Activated CD4-positive, alpha-beta T cell treated with anti-CD3 and anti-CD28 coated beads, Interleukin-2, amount 50 U/mL, for 1 hour (primary cell): ENCODE measurements at regions not wholly inside any gene's neighbourhood (a gene's known extent, or its start where the extent isn't known, plus 50 kb on each side); places are given as distances from the start of the nearest gene placed in this dataset.

Source experiments
- DNase-seq: peaks from one replicate; pipeline ENCODE4 v3.0.0-alpha.2; 2020

DNA sequence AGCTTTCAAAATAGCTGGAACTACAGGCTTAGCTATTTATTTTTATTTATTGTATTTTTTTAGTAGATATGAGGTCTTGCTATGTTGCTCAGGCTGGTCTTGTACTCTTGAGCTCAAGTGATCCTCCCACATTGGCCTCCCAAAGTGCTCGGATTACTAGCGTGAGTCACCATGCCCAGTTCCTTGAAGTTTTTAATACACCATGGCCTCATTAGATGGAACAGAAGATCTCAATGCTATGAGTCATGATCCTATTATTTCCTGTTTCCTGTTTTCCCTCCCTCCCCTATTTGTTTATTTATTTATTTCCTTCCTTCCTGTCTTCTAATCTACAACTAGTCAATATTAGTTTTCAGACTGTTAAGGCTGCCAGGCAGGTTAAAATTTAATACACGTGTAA, 309.0 kb downstream of the CMPK2 start:
- DNase-seq = no peak

DNA sequence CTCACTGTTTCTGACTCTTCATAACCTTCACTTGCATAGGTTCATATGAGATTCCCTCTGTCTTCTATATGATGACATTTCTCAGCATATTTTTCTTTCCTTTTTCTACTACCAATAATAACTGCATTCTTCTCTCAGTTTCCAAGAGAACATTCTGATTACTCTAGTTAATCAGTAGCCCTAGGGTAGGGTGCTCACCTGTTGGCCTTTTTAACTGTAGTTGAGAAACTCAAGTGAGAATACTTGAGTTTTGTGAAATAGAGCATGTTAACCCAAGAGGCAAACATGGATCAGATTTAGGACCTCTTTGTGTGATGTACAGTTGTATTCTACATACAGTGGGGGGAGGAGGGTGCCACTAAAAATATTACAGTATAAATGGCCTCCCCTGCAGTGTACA, 308.0 kb downstream of the CMPK2 start:
- DNase-seq = no peak

DNA sequence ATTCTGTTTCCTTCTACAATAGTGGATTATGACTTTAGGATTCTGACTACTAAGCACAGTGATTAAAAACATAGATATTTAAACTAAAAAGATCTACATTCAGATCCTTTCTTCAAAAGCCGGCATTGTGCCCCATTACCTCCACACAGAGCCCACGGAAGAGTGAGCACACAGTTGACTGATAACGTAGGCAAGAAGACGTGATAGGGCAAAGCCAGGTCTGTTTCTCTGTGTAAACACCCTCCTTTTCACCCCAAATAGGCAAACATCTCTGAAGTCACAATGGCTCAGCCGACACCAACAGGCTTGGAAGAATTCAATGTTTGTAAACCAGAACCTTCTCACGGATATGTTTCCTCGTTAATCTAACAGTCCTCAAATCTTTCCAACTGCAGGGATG, 302.9 kb downstream of the CMPK2 start:
- no peak for DNase-seq

DNA sequence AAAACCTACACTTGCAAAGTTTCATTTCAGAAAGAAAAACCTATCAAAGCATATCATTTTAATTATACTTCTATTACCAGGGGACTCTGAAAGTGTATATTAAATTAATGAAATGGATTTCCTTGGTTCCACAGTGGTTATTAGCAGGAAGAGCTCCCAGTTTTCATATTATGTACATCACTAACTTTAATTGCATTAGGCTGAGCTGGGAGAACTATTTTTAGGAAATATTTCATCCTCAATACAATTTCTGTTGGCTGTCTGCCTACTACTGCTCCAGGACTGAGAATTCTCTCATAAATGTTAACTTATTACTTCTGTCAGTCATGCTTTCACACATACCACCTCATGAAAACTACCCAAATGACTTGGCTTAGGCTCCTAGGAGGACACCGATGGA, 301.4 kb downstream of the CMPK2 start:
- DNase-seq = no peak

DNA sequence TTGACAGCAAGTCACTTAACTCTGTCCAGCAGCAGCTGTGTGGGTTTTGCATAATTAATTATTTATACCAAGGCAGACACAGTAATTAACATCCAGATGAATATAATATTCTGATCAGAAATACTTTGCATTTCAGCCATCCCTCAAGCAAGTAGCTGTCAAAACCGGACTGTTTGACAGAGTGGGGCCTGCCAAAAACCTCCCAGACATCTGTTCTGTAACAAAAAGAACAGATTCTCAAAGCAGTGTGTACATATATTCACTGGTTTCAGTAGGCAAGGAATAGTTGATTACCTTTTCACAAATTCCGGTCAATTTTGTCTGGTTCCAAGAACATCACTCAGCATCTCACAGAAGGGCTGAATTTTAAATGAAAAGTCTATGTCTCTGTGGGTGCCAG, 291.6 kb downstream of the CMPK2 start:
- no peak for DNase-seq

DNA sequence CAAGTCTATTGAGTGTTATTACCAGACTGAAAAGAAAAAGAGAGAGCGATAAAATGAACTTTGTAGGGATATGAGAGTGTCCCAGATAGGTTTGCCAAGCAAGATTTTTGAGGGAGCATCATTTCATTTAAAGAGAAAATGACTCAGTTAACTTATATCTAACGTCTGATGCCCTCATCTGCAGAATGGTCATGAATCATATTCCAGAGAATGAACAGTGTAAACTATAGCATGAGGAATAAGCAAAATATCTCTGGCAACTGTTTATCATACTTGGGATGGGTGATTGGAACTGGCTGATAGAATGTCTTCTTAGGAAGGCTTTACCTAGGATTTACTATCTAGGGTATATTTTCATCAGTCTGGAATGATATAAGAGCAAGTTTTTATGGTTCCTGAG, 289.4 kb downstream of the CMPK2 start:
- DNase-seq = no peak

DNA sequence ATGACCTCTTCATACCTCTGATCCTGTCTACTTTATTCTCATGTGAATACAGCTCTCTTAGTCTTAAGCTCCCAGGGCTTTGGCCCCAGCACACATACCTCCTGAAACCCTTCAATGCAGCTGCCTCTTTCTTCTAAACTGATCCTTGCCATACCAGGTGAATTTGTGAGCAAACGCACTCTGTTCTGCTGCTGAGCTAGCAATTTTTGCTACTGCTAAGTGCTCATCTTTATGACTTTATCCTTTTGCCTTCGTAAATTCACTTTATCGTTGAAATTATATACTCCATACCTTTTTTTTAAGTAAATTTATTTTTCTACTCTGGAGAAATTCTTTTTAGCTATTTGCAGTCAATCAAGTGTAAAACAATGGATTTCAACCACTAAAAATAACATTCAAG, 287.7 kb downstream of the CMPK2 start:
- no peak for DNase-seq

DNA sequence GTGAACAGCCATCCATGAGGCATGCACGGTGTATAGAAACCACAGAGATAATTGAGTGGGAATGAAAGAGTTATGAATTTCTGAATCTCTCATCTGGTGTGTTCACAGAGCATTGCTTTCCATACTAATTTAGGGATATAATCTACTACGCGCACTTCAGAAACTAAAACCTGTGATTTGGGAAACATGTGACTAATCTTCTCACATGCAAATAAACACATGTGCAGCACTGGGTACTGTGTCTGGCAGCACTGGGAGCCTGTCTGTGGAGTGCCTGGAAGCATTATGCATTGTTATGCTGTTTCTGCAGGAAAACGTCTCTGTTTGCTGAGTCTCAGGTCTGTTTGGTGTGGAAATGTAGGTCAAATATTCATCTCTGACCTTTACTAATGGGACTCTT, 287.3 kb downstream of the CMPK2 start:
- DNase-seq = no peak

DNA sequence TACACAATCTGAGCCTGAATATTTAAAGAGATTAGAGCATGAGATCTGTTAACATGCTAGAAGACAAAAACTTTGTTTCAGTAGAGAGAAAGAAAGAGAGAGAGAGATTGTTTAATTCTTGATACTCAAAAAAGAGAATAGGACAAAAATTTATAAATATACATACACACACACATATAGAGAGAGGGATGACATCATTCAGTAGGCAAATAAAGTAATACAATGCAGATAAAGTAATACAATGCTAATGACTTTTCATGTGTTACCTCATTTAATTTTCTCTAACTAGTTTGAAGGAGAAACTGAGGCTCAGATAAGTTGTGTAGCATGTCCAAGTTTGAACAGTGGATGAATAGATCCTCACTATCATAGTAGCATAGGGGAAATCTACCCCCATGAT, 286.4 kb downstream of the CMPK2 start:
- DNase-seq = no peak

DNA sequence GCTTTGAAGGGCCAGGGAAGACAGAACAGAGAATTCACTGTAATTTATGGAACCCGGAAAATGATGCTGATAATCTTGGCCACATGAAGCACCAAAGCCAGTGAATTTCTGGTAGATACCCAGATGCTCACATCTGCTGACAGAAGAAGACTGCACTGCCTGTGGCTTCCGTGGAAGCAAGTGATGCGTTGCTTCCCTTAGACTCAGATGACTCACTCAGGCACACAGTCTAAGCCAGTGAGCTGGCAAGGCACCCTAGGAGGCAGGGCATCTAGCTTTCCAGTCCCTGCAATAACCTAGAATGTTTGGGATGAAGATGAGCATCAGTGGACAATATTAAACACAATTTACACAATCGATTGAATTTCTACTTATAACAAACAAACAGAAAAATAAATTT, 284.7 kb downstream of the CMPK2 start:
- no peak for DNase-seq

DNA sequence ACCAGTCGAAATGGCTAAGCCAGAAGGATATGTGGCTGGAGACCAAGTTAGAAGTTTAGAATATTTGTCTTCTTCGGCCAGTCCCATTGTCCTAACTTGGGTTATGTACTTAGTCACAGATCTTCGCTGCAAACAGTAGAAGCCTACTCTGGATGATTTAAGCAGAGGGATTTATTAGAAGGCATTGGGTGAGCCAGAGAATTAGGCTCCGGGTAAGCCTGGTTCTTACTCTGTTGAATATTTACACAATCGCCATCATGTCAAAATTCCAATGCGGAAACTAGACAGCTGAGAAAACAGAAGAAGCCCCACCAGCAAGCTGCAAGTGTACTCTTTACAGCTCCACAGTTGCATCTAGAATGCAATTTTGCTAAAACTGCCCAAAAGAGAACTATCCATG, 276.6 kb downstream of the CMPK2 start:
- DNase-seq = no peak

DNA sequence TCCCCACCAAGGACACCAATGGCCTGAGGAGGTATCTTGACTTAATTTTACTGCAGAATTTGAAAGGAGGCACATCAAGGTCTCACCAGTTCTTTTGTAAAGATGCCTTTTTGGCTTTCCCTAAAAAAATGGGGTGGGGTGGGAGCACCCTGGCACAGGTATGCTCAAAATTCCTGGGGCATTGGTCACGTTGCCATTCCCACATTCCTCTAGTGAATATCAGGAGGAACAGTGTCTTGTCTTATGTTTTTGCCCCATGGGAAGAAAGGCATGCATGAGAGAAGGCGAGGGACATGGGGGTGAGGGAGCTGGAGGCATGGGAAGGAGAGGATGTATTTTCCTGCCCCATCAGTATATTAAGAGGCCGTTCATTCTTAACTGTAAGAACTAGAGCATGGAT, 275.3 kb downstream of the CMPK2 start:
- DNase-seq = no peak

DNA sequence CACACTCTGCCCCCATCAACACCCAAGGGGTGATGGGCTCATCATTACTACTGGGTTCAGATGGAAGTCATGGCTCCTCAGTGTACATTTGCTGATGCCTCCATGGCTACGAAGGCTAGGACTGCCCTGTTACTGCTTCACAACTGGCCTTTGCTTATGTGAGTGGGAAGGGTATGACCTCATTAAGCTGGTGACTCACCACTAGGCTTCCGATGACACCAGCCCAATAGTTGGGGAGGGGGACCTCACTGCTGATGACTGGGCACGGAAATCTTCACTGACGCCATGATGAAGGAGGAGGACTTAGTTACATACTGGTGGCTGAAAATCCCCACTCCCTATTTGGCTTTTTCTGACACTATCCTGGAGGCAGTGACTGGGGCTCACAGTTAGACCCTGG, 263.2 kb downstream of the CMPK2 start:
- no peak for DNase-seq

DNA sequence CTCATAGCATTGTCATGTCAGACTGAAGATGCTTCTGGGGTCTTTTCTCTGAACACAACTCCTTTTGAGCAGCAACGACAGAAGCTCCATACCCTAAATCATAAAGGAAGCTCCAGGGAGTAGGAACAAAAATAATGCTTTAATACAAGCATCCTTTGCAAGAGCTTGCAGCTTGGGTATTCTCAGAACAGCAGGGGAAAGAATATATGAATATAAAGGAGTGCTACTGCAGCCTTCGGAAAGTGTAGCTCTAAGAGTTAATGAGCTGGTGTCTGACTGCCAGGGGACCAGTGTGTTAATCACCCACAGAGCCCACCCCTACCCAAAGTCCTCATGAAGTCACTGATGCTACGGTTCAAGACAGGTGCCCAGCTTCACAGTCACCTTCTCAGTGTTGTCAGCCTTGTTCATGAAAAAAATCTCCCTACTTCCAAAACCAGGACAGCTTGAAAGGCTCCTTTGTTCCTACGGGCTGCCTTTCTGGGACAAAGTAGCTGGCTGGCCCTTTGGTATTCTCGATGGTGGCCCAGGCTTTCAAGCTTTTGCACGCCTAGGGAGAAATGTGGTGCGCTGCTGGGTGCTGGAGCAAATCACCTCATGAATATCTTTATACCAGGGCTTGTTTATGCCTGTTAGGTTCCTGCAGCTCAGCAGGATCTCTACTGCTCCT, 259.7 kb downstream of the CMPK2 start:
- DNase-seq = no peak

DNA sequence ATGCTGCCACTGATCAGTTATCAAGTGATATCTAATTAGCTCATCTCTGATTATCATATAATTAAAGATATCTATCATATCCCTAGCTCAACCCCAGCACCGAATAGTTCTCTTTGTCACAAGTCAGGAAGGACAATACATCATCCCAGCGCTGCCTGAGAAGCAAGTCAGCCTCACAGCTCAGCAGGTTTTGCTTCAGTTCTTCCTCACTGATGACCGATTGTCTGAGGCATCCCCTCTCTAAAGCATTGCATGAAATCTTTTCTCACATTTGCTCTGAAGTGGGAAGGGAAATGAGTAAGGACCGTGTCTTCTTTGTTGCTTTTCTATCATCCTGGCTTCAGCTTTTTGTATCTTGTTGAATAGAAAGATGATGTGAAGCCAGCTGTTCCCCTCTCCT, 247.9 kb downstream of the CMPK2 start:
- DNase-seq = no peak

DNA sequence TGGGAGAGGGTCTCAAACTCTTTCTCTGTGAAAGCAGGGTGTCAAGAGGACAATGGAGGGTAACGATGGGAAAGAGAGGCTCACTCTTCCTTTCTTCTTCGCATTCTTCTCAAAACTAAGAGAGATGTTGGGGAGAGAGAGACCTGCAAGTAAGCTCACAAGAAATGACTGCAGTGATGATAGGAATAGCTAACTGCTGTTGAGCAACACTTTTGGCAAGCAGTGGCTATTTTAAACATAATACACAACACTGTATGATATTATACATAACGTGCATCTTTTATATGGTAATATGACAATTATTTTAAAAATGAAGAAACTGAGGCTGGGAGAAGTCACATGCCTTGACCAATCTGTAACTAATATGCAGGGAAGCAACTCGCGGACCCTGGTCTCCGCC, 247.5 kb downstream of the CMPK2 start:
- DNase-seq = no peak

DNA sequence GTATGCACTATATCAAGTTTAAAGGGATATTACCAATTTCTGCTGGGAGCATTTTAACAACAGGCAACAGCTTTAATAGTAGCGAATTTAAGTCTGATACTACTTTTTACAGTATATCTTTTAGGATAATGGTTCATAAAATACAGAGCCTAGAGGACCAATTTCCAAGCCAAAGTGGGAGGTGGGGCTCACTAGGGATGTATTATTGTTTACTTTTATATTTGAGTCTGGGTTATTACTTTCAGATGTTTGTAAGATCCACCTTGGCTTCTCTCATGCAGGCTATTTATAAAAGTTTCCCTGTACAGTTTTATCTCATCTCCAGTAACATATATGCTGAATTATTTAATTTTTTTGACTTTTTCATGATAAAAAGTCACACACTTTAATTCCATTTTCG, 242.0 kb downstream of the CMPK2 start:
- no peak for DNase-seq

DNA sequence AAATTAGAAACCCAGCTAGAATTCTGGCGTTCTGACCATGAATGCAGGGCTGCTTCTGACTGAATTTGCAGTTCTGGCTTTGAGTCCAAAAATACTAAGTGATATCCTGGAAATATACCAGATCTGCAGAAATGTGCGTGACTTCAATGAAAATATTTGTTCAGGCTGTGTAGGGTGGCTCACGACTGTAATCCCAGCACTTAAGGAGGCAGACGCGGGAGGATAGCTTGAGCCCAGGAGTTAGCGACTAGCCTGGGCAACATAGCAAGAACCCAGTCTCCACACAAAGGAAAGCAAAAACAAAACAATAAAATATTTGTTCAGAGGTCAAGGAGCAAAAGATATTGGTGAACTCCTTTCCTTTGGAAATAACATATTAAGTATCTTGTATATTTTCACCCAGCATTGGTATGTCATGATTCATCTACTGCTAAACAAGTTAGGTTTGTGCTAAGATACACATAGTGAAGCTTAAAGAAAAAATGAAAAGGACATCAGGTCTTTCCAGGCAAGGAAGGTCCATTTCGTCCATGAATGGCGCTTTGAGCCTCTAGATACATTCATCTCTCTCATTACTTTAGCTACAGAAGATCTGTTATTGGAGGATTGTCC, 239.2 kb downstream of the CMPK2 start:
- no peak for DNase-seq

DNA sequence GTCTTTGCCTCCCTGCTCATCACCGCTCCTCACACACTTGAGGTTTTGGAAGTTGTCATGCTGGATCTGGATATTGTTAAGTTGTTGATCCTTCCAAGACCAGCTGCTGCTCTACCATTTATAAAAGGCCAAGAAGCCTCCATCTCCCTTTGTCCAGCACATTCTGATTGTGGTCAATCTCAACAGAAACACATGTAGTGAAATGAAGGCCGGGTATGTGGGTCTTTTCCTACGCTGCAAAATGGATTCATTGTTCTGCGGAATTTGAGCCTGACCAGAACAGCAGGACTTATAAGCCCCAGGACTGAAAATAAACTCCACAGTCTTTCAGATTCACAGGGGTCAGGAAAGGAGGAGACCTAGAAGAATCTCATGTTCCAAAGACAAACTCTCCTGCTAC, 238.4 kb downstream of the CMPK2 start:
- no peak for DNase-seq

DNA sequence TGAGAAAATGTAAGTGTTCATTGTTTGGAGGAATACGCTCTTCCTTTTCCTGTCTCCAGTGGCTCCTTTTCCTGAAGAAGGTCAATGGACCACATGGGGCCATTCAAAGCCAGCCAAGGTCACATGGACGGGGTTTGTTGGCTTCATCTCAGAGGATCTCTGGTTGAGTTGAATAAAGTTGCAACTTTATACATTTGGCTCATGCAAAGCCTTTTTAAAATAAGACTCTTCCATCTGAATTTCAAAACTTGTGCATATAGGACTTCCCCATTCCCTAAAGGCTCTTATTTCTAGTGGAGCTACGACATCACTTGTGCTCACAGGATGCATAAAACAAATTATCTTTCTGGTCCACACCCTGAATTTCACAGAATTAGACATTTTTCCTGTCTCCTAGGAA, 235.5 kb downstream of the CMPK2 start:
- no peak for DNase-seq

DNA sequence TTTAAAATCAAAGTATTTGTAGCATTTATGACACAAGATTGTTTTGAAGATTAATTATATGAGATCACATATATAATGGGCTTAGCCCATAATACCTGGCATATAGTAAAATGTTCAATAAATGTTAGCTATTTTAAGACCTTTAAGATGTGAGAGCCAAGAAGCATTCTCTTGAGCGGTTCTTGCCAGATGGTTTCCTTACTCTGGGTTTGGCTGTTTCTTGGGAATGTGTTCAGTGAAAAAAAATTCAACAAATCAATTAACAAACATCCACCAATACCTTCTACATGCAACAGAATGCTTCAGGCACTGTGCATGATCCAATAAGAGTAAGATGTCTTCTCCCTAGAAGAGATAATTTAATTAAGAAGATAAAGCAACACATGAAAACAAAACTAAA, 230.4 kb downstream of the CMPK2 start:
- DNase-seq = no peak

DNA sequence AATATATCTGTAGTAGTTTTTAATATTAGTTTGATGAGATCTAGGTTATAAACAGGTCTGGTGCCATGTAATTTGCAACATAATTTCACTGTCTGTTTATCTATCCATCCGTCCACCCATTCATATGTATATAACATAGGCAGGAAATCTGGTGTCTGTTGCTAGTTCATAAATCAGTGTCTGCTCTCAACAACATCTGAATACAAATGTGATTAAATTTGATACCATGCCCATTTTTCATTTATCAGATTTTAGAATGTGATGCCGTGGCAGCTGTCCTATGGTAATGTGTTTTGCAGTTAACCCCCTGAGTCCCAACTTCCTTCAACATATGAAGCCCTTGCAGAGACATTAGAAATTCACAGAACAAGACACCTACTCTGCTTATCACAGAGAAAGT, 228.4 kb downstream of the CMPK2 start:
- DNase-seq = no peak

DNA sequence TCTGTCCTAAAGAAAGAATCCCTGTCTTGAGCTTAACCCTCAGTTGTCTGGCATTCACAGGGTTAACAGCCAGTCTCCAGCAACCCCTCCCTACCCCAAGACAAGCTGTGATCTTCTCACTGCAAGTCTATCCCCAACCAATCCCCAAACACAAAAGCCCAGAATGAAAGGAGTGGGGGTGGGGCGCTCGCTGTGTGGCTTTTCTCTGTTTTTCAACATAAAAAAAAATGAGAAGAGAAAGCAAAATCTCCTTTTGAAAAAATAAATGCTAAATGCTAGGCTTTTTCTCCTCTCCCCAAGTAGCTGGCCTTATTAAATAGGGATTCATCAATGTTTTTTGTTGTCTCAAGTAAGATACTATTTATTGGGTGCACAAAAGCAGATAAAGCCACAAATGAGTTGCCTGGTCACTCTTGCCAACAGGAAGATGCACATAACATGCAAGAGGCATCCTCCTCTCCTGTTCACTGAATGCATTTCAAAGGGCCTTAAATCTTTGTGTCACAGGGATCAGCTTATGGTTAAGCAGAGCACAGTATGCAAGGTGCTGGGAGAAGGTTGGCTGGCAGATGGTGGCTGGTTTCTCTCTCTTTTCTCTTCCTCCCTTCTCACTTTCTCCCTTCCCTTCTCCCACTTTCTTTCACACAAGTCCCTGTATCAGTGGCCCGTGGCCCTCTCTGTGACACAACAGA, 225.6 kb downstream of the CMPK2 start:
- DNase-seq = no peak

DNA sequence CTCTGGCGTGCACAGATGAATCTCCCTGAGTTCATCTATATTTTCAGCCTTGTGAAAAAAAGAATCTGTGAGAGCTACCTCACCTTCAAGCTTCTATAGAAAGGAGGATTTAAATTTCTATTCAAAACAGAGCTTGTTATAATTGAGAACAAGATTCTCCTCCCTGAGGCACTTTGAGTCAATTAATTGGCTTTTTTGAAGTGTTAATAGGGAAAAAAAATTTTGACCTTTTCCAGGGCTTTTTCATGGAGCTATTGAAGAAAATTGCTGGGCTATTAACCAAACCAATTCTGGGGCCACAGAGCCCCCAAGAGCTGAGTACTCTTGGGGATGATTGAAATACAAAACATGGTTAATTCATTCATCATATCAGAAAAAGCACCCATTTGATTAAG, 225.1 kb downstream of the CMPK2 start:
- DNase-seq = no peak

DNA sequence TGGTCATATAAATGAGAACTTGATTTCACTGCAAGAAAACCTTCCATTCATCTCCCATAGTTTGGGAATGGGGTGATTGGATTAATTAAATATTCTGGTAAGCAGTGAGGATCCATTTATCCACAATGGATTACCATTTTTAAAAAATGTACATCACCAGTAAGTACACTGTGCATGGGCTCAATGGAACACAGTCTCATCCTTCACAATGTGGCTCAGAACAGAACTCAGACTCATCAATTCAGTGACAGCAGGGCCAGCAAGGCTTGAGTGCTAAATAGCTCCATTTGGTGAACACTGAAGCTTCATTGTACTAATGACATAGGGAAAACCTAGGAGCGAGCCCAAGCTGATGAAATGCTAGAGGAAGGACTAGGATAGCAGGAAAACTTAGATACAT, 223.8 kb downstream of the CMPK2 start:
- DNase-seq = no peak
